HepG2 (cell line): ENCODE measurements at regions not wholly inside any gene's neighbourhood (a gene's known extent, or its start where the extent isn't known, plus 50 kb on each side); places are given as distances from the start of the nearest gene placed in this dataset.

Source experiments
- ATAC-seq: fragments of 200-7000 bp; cut with Tn5 transposase; 3 replicates; pipeline ENCODE4 v1.9.1; 2020; ENCODE audit warnings: mild to moderate bottlenecking, moderate library complexity
- BruUV-seq: library from RNA; stranded (reverse); fragments of 400-500 nt; replicated peaks from 2 replicates; lab custom pipeline; 2021; lab: Mats Ljungman, UMichigan
- CTCF ChIA-PET: fragments of 300-600 bp; formaldehyde crosslinking; extraction: SDS; loops from one replicate; lab custom pipeline; 2021; ENCODE audit warnings: low total read pairs, inconsistent platforms, low intra/inter-chr PET ratio; lab: Yijun Ruan, JAX
- POLR2A ChIA-PET: fragments of 350-600 bp; sonication (Branson Sonifier 250); formaldehyde crosslinking; loops from one replicate; lab custom pipeline; 2020; ENCODE audit warnings: antibody characterized with exemption, inconsistent platforms; lab: Yijun Ruan, JAX
- DNase-seq: peaks from one replicate; pipeline ENCODE4 v3.0.0-alpha.2; 2015; ENCODE audit warnings: low spot score
- FAIRE-seq: peaks from 3 replicates; lab custom pipeline; 2011; peaks lifted over from hg19 to GRCh38; lab: Jason Lieb, UNC
- H2AFZ ChIP-seq: one replicate; pipeline ENCODE4 v1.6.1; 2011; ENCODE audit warnings: low read length, inconsistent platforms
- H3K27ac ChIP-seq: fragments of 300-600 bp; 3 replicates; pipeline ENCODE4 v1.8.0; 2011; ENCODE audit warnings: mixed run types, mild to moderate bottlenecking, mixed read lengths, low read length, inconsistent platforms; ENCODE audit not compliant: insufficient read depth; ENCODE audit errors: extremely low read length
- H3K27me3 ChIP-seq, 2 experiments: fragments of 200-600 bp in 1 of 2; 2 replicates in 1 of 2; 3 replicates in 1 of 2; pipeline versions ENCODE4 v1.6.0 to v1.8.0; 2011; ENCODE audit warnings: low read length in 2 of 2, mild to moderate bottlenecking in 2 of 2, moderate library complexity in 2 of 2, inconsistent platforms in 1 of 2; ENCODE audit not compliant: insufficient read depth in 2 of 2, control insufficient read depth in 1 of 2
- H3K36me3 ChIP-seq, 2 experiments: fragments of 200-600 bp in 1 of 2; replicated peaks in 1 of 2; 2 replicates in 1 of 2; 3 replicates in 1 of 2; pipeline versions ENCODE4 v1.5.1 to v1.8.0; 2011; ENCODE audit warnings: low read length in 2 of 2, inconsistent platforms in 1 of 2; ENCODE audit not compliant: insufficient read depth in 2 of 2, control insufficient read depth in 1 of 2
- H3K4me1 ChIP-seq: 2 replicates; pipeline ENCODE4 v1.5.1; 2012; ENCODE audit warnings: low read length, inconsistent platforms; ENCODE audit not compliant: insufficient read depth
- H3K4me2 ChIP-seq: 2 replicates; pipeline ENCODE4 v1.6.0; 2011; ENCODE audit warnings: low read depth, low read length, inconsistent platforms
- H3K4me3 ChIP-seq, 3 experiments: fragments of 200-600 bp in 1 of 3; sonication (generic), shearing (Covaris generic) in 1 of 3; replicated peaks in 1 of 3; 2 replicates each; pipeline ENCODE4 v1.5.1; 2011 to 2016; ENCODE audit warnings: low read length in 3 of 3, inconsistent platforms in 2 of 3, low read depth in 2 of 3, mild to moderate bottlenecking in 2 of 3, control low read depth in 1 of 3, mixed read lengths in 1 of 3; ENCODE audit not compliant: insufficient read depth in 1 of 3
- H3K79me2 ChIP-seq: one replicate; pipeline ENCODE4 v1.6.1; 2011; ENCODE audit warnings: low read length, inconsistent platforms; ENCODE audit not compliant: insufficient read depth
- H3K9ac ChIP-seq: 2 replicates; pipeline ENCODE4 v1.6.0; 2011; ENCODE audit warnings: mild to moderate bottlenecking, low read depth, low read length, inconsistent platforms; ENCODE audit not compliant: insufficient read depth
- H3K9me3 ChIP-seq: 2 replicates; pipeline ENCODE4 v1.5.1; 2012; ENCODE audit warnings: mild to moderate bottlenecking, low read length
- H4K20me1 ChIP-seq: 2 replicates; pipeline ENCODE4 v1.6.0; 2011; ENCODE audit warnings: inconsistent platforms, mild to moderate bottlenecking, low read length, moderate library complexity; ENCODE audit not compliant: insufficient read depth
- HBP1 ChIP-seq: IDR thresholded peaks from 2 replicates; pipeline ENCODE4 v1.6.1; 2016; ENCODE audit warnings: low read depth, control low read depth
- HNRNPK ChIP-seq: fragments of 200-400 bp; formaldehyde crosslinking; IDR thresholded peaks from 2 replicates; pipeline ENCODE4 v1.6.1; 2018; ENCODE audit warnings: low read length, low read depth, moderate library complexity, mild to moderate bottlenecking; ENCODE audit not compliant: poor library complexity, severe bottlenecking
- ISX ChIP-seq: sonication (generic); formaldehyde crosslinking; conservative IDR thresholded peaks from 2 replicates; pipeline ENCODE4 v1.5.0; 2020; ENCODE audit warnings: missing genetic modification reagents
- KMT2A ChIP-seq: sonication (generic); formaldehyde crosslinking; IDR thresholded peaks from 2 replicates; pipeline ENCODE4 v1.4.0; 2020; ENCODE audit warnings: missing genetic modification reagents
- NRL ChIP-seq: sonication (generic); formaldehyde crosslinking; IDR thresholded peaks from 2 replicates; pipeline ENCODE4 v1.5.0; 2020; ENCODE audit warnings: missing genetic modification reagents, mild to moderate bottlenecking, moderate library complexity, borderline replicate concordance
- RAD21 ChIP-seq: fragments of 450-650 bp; formaldehyde crosslinking; IDR thresholded peaks from 2 replicates; pipeline ENCODE4 v1.5.0; 2020; ENCODE audit warnings: mild to moderate bottlenecking
- RFX3 ChIP-seq: IDR thresholded peaks from 2 replicates; pipeline ENCODE4 v1.6.1; 2016; ENCODE audit warnings: missing biosample characterization, missing genetic modification reagents
- ZBTB1 ChIP-seq: sonication (generic); formaldehyde crosslinking; IDR thresholded peaks from 2 replicates; pipeline ENCODE4 v1.4.0; 2020; ENCODE audit warnings: missing genetic modification reagents, borderline replicate concordance
- ZMYM3 ChIP-seq: sonication (generic); formaldehyde crosslinking; IDR thresholded peaks from 2 replicates; pipeline ENCODE4 v1.5.1; 2020; ENCODE audit warnings: mild to moderate bottlenecking, missing genetic modification reagents
- ZNF263 ChIP-seq: sonication (generic); formaldehyde crosslinking; IDR thresholded peaks from 2 replicates; pipeline ENCODE4 v1.4.0; 2020; ENCODE audit warnings: missing genetic modification reagents
- ZNF512 ChIP-seq: sonication (generic); formaldehyde crosslinking; IDR thresholded peaks from 2 replicates; pipeline ENCODE4 v1.4.0; 2020; ENCODE audit warnings: mild to moderate bottlenecking, missing genetic modification reagents
- ZNF552 ChIP-seq: sonication (generic); formaldehyde crosslinking; IDR thresholded peaks from 2 replicates; pipeline ENCODE4 v1.9.0; 2022; ENCODE audit warnings: missing genetic modification reagents, mild to moderate bottlenecking, borderline replicate concordance
- ZNF619 ChIP-seq: sonication (generic); formaldehyde crosslinking; IDR thresholded peaks from 2 replicates; pipeline ENCODE4 v1.4.0; 2020; ENCODE audit warnings: mild to moderate bottlenecking, missing genetic modification reagents
- WGBS: methylation state at CpG from one replicate; pipeline ENCODE4 v1.1.6; 2017; ENCODE audit warnings: low lambda C conversion rate; 5-methylcytosine and 5-hydroxymethylcytosine counted together
- in situ Hi-C: cut with HindIII; loops from 2 replicates; pipeline ENCODE4 v1.10.0; 2017; ENCODE audit warnings: low pct_unique_long_range_greater_than_20kb; ENCODE audit not compliant: extremely low pct_ligation_motif_present
- intact Hi-C: fragments of 100-400 bp; cut with micrococcal nuclease; formaldehyde crosslinking; loops from one replicate; pipeline ENCODE4 v1.10.0; 2022; ENCODE audit not compliant: unreplicated experiment

- TF ChIP-seq ZBTB1 (CRISPR knock-in tag), result no peak
- TF ChIP-seq RFX3 (CRISPR knock-in tag), result no peak
- no peak for TF ChIP-seq ZNF552
- TF ChIP-seq ISX (CRISPR knock-in tag), result no peak
- no peak for TF ChIP-seq ZNF619 (CRISPR knock-in tag)
- TF ChIP-seq ZMYM3 (CRISPR knock-in tag), result no peak
- no peak for TF ChIP-seq ZNF512 (CRISPR knock-in tag)
- TF ChIP-seq KMT2A, result no peak
- TF ChIP-seq RAD21, result no peak
- peak; percentile 27; the same call in 1 of the 2 replicates for TF ChIP-seq ZNF263
- peak; percentile 50 for TF ChIP-seq HNRNPK
- no peak for TF ChIP-seq NRL
- TF ChIP-seq HBP1 (CRISPR knock-in tag), result no peak
- no peaks in the 10 kb centered on the region for H3K79me2 ChIP-seq
- no peaks in the 10 kb centered on the region for H3K9me3 ChIP-seq
- no peaks in the 10 kb centered on the region for H4K20me1 ChIP-seq
- no peak overlapping the region for H2AFZ ChIP-seq
- CTCF ChIA-PET, result no interaction called here
- H3K9ac ChIP-seq, result no peak overlapping the region
- no peak overlapping the region for H3K4me2 ChIP-seq
- in situ Hi-C loops, result no loop called here
- H3K27ac ChIP-seq, result no peak overlapping the region
- peaks cover 3 to 39% of the 10 kb centered on the region in 2 experiments for H3K27me3 ChIP-seq
- ATAC-seq, result peak; percentile 39; the same call in 2 of the 3 replicates
- POLR2A ChIA-PET, result no interaction called here
- BruUV-seq, result no TSS peak
- H3K4me3 ChIP-seq, result no peak overlapping the region
- WGBS, result 16% methylated on average over 7 of the region's 7 CpGs
- DNase-seq, result no peak
- H3K4me1 ChIP-seq, result no peaks in the 10 kb centered on the region
- H3K36me3 ChIP-seq, result no peaks in the 10 kb centered on the region
- no peak for FAIRE-seq
- intact Hi-C loops, result no loop called here
Measured at GRCh38 chr2:235301202-235302076, 192.4 kb upstream of the AGAP1 start.
